ENCODE measurements at regions not wholly inside any gene's neighbourhood (a gene's known extent, or its start where the extent isn't known, plus 50 kb on each side); places are given as distances from the start of the nearest gene placed in this dataset.

DNA sequence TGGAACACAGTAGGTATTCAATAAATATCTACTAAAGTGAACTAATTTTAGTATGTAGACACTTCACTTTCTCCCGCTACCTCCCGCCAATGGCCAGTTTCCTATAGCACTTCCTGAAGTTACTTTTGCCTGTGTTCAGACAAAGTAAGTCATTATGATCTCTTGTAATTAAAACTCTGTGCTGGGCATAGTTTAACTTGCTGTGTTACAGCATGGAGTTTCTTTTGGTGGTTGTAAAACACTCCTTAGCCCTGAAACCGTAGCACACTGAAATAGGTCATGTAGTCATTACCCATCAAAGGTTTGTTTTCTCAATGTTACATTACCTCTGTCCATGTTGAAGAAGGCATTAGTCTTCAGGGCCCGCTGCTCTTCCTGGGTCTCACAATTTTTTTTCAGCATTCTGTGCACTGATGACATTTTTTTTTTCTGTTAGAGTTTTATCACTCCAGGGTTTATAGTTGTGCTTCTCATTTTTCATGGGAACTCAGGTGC, 54.0 kb upstream of the CENPW start:
- DNase-seq (ENCODE audit: low spot score) (no peak), FAIRE-seq (no peak)

Data from urothelium cell line (cell line).